ENCODE measurements at regions not wholly inside any gene's neighbourhood (a gene's known extent, or its start where the extent isn't known, plus 50 kb on each side); places are given as distances from the start of the nearest gene placed in this dataset.

- DNase-seq, result peak; percentile 63
Observed at GRCh38 chr2:46239175-46239846, 57.9 kb upstream of the EPAS1 start.

- peak; percentile 67 for DNase-seq
Observed at GRCh38 chr2:46239847-46240181, 57.4 kb upstream of the EPAS1 start.

- DNase-seq, result no peak
Observed at GRCh38 chr2:46241344-46241743, 55.9 kb upstream of the EPAS1 start.

- DNase-seq, result no peak
Observed at GRCh38 chr2:46245869-46246268, 51.3 kb upstream of the EPAS1 start.

- DNase-seq, result no peak
Observed at GRCh38 chr2:46246790-46247189, 50.4 kb upstream of the EPAS1 start.

Data from activated CD8-positive, alpha-beta memory T cell treated with anti-CD3 and anti-CD28 coated beads, Interleukin-2, amount 50 U/mL, for 48 hours (primary cell).